ENCODE measurements at regions not wholly inside any gene's neighbourhood (a gene's known extent, or its start where the extent isn't known, plus 50 kb on each side); places are given as distances from the start of the nearest gene placed in this dataset.

DNA sequence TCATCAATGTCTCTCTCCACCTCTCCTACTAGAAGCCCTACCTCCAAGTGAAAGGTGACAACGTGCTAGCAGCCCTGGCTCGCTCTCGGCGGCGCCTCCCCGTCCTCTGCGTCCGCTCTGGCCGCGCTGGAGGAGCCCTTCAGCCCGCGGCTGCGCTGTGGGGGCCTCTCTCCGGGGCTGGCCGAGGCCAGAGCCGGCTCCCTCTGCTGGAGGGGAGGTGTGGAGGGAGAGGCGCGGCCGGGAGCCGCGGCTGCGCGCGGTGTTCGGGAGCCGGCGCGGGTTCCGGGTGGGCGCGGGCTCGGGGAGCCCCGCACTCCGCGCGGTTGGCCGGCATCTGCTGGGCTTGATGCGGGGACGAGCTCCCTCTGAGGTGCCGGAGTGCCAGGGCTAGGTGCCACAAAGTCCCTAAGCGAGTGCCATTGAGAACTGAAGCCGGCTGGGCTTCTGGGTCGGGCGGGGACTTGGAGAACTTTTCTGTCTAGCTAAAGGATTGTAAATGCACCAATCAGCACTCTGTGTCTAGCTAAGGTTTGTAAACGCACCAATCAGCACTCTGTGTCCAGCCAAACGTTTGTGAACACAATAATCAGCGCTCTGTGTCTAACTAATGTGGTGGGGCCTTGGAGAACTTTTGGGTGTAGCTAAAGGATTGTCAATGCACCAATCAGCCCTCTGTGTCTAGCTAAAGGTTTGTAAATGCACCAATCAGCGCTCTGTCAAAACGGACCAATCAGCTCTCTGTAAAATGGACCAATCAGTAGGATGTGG, 84.8 kb upstream of the ARRDC4 start:
- Histone ChIP-seq H3K9ac (replicated peaks; ENCODE audit: extremely low read depth, insufficient read depth, low read length) (no peak overlapping the region), H3K79me2 (ENCODE audit: control insufficient read depth, insufficient read depth, low read length) (no peaks in the 10 kb centered on the region), H2AFZ (ENCODE audit: low read depth, low read length) (no peak overlapping the region), H3K4me1 (ENCODE audit: control insufficient read depth, extremely low read depth, insufficient read depth, low read length) (no peaks in the 10 kb centered on the region), H3K27me3 (ENCODE audit: control insufficient read depth in 2 of 2, insufficient read depth in 2 of 2, low read length in 2 of 2) (no peaks in the 10 kb centered on the region), H3K9me1 (replicated peaks; ENCODE audit: control insufficient read depth, extremely low read depth, insufficient read depth, low read length) (no peaks in the 10 kb centered on the region), H4K20me1 (replicated peaks; ENCODE audit: control insufficient read depth, extremely low read depth, insufficient read depth, low read length) (no peaks in the 10 kb centered on the region), H3K36me3 (ENCODE audit: control insufficient read depth in 2 of 2, extremely low read depth in 1 of 2, insufficient read depth in 2 of 2, low read length in 2 of 2) (no peaks in the 10 kb centered on the region), H3K27ac (ENCODE audit: insufficient read depth, low read depth, low read length) (no peak overlapping the region), H3K4me2 (ENCODE audit: insufficient read depth, low read length) (no peak overlapping the region), H3K9me3 (replicated peaks; ENCODE audit: control insufficient read depth, insufficient read depth, low read length) (peaks cover 2% of the 10 kb centered on the region), H3K4me3 (replicated peaks in 1 of 3; ENCODE audit: insufficient read depth in 1 of 3, low read depth in 1 of 3, low read length in 3 of 3) (no peak overlapping the region)
- dilution Hi-C loops (cut with MboI; ENCODE audit: extremely low pct_ligation_motif_present, low sequenced_read_pairs) (no loop called here), intact Hi-C loops (cut with micrococcal nuclease) (no loop called here)
- no peak for FAIRE-seq
- TF ChIP-seq MAX (IDR thresholded peaks at IDR 0.05; ENCODE audit: insufficient read depth, insufficient read length) (no peak), EZH2 (IDR thresholded peaks at IDR 0.05; ENCODE audit: borderline replicate concordance, low read depth, low read length, severe bottlenecking) (no peak)
- CTCF ChIA-PET: no interaction called here
- POLR2A ChIA-PET: no interaction called here
- no peak for DNase-seq (ENCODE audit: low read depth, low spot score)
- BruUV-seq (replicated peaks): no TSS peak

- no peak overlapping the region for H3K27ac ChIP-seq (ENCODE audit: insufficient read depth, low read depth, low read length)
- DNase-seq (ENCODE audit: low read depth, low spot score) (no peak), FAIRE-seq (no peak)
- no peak overlapping the region for H3K4me3 ChIP-seq (replicated peaks in 1 of 3; ENCODE audit: insufficient read depth in 1 of 3, low read depth in 1 of 3, low read length in 3 of 3)
- POLR2A ChIA-PET: no interaction called here
- dilution Hi-C loops (cut with MboI; ENCODE audit: extremely low pct_ligation_motif_present, low sequenced_read_pairs) (no loop called here), intact Hi-C loops (cut with micrococcal nuclease) (no loop called here)
- H3K9ac ChIP-seq (replicated peaks; ENCODE audit: extremely low read depth, insufficient read depth, low read length): no peak overlapping the region
- no peaks in the 10 kb centered on the region for H3K4me1 ChIP-seq (ENCODE audit: control insufficient read depth, extremely low read depth, insufficient read depth, low read length)
- TF ChIP-seq POLR2AphosphoS5 (IDR thresholded peaks at IDR 0.05; ENCODE audit: insufficient read depth, low read depth, low read length): no peak
- no peak for TF ChIP-seq CTCF (IDR thresholded peaks at IDR 0.05; ENCODE audit: extremely low read depth in 1 of 2, insufficient read depth in 1 of 2, low read depth in 1 of 2, low read length in 2 of 2)
- no peak for TF ChIP-seq FOS (IDR thresholded peaks at IDR 0.05; ENCODE audit: borderline replicate concordance, insufficient read depth, low read length)
- TF ChIP-seq POLR2A (IDR thresholded peaks at IDR 0.05; ENCODE audit: low read depth, low read length): no peak
- no peak for TF ChIP-seq MAX (IDR thresholded peaks at IDR 0.05; ENCODE audit: insufficient read depth, insufficient read length)
- no peak for TF ChIP-seq MYC (IDR thresholded peaks at IDR 0.05; ENCODE audit: low read depth, low read length)
- no peak for TF ChIP-seq GATA2 (IDR thresholded peaks at IDR 0.05; ENCODE audit: insufficient read depth, insufficient read length, low read depth, low read length)
- TF ChIP-seq JUN (IDR thresholded peaks at IDR 0.05; ENCODE audit: borderline replicate concordance, insufficient read depth, insufficient read length, low read depth): no peak
- no peak for TF ChIP-seq EZH2 (IDR thresholded peaks at IDR 0.05; ENCODE audit: borderline replicate concordance, low read depth, low read length, severe bottlenecking)
- no peaks in the 10 kb centered on the region for H3K79me2 ChIP-seq (ENCODE audit: control insufficient read depth, insufficient read depth, low read length)
- no peak overlapping the region for H3K4me2 ChIP-seq (ENCODE audit: insufficient read depth, low read length)
- H2AFZ ChIP-seq (ENCODE audit: low read depth, low read length): no peak overlapping the region
- CTCF ChIA-PET: no interaction called here
- no TSS peak for BruUV-seq (replicated peaks)
- no peaks in the 10 kb centered on the region for H3K36me3 ChIP-seq (ENCODE audit: control insufficient read depth in 2 of 2, extremely low read depth in 1 of 2, insufficient read depth in 2 of 2, low read length in 2 of 2)
- H3K9me1 ChIP-seq (replicated peaks; ENCODE audit: control insufficient read depth, extremely low read depth, insufficient read depth, low read length): no peaks in the 10 kb centered on the region
- no peaks in the 10 kb centered on the region for H3K27me3 ChIP-seq (ENCODE audit: control insufficient read depth in 2 of 2, insufficient read depth in 2 of 2, low read length in 2 of 2)
- H3K9me3 ChIP-seq (replicated peaks; ENCODE audit: control insufficient read depth, insufficient read depth, low read length): no peaks in the 10 kb centered on the region
- no peaks in the 10 kb centered on the region for H4K20me1 ChIP-seq (replicated peaks; ENCODE audit: control insufficient read depth, extremely low read depth, insufficient read depth, low read length)
Observed at GRCh38 chr15:97876281-97876675, 84.2 kb upstream of the ARRDC4 start.

Data from endothelial cell of umbilical vein (primary cell).